RKO (cell line): ENCODE measurements at regions not wholly inside any gene's neighbourhood (a gene's known extent, or its start where the extent isn't known, plus 50 kb on each side); places are given as distances from the start of the nearest gene placed in this dataset.
"Not testable (repeated sequence)": the region's sequence is repeated elsewhere in the genome, so short reads cannot be mapped to it uniquely, and the experiment has no call there.

Source experiments
- DNase-seq: peaks from one replicate; pipeline ENCODE4 v3.0.0-alpha.2; 2016; ENCODE audit warnings: low spot score

DNA sequence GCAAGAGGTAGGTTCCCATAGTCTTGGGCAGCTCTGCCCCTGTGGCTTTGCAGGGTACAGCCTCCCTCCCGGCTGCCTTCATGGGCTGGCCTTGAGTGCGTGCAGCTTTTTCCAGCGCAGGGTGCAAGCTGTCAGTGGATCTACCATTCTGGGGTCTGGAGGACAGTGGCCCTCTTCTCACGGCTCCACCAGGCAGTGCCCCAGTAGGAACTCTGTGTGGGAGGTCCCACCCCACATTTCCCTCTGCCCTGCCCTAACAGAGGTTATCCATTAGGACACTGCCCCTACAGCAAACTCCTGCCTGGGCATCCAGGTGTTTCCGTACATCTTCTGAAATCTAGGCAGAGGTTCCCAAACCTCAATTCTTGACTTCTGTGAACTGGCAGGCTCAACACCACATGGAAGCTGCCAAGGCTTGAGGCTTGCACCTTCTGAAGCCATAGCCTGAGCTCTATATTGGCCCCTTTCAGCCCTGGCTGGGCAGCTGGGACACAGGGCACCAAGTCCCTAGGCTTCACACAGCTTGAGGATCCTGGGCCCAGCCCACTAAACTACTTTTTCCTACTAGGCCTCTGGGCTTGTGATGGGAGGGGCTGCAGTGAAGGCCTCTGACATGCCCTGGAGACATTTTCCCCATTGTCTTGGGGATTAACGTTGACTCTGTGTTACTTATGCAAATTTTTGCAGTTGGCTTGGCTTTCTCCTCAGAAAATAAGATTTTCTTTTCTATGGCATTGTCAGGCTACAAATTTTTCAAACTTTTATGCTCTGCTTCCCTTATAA is 482.7 kb downstream of the CNTN3 start:
- not testable (repeated sequence) for DNase-seq

DNA sequence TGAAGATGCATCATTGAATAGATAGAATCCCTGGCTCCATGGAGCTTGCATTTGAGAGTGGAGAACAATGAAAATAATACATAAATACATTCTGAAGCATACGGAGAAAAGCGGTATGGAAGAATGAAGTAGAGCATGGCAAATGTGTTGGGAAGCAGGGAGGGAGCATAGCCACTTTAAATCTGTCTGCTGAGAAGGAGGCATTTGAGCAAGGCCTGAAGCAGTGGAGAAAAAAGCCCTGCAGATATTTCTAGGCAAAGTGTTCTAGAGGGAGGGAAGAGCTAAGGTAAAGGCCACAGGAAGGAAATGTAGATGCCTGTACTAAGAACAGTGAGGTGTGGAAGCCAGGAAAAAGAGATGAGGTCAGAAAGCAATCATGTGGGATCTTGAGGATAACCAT is 484.8 kb downstream of the CNTN3 start:
- DNase-seq: no peak

- no peak for DNase-seq
These were observed 485.4 kb downstream of the CNTN3 start for GRCh38 chr3:74129056-74129455.

- DNase-seq: no peak
These were observed 487.2 kb downstream of the CNTN3 start for GRCh38 chr3:74127256-74127655.

- DNase-seq: no peak
These were observed 489.7 kb downstream of the CNTN3 start for GRCh38 chr3:74124782-74125181.

GRCh38 chr3:74122281-74122680 is 492.2 kb downstream of the CNTN3 start:
- DNase-seq: no peak

- no peak for DNase-seq
These were observed 492.7 kb downstream of the CNTN3 start for GRCh38 chr3:74121761-74122160.

GRCh38 chr3:74119221-74119620 is 494.5 kb upstream of the PDZRN3 start:
- no peak for DNase-seq

DNA sequence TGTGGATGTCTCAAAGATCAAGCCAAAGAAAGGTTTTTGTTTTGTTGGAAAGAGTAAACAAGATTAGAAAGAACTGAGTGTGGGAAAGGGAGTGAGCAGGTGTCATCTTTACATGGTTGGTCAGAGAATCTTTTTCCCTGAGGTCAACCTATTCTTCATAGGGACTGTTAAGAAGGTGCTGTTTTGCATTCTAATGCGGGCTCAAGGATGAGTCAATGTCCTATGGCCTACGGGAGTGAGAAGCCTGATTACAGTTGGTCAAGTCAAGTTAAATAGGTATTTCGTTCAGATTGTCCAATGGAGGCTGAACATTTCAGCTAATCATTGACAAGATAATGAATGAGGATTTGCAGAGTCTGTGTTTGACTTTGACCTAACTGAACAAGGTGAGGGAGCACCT is 491.2 kb upstream of the PDZRN3 start:
- DNase-seq: no peak

GRCh38 chr3:74107451-74107850 is 482.7 kb upstream of the PDZRN3 start:
- DNase-seq: no peak

DNA sequence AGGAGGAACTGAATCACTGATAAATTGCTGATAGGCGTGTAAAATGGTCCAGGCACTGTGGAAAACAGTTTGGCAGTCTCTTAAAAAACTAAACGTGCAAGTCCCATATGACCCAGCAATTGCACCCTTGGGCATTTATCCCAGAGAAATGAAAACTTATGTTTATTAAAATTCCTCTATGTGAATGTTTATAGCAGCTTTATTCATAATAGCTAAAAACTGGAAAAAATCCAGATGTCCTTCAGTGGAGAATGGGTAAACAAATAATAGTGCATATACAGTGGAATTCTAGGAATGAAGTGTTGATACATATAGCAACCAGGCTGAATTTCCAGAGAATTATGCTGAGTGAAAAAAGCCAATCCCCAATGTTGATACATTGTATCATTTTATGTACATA is 482.2 kb upstream of the PDZRN3 start:
- no peak for DNase-seq

DNA sequence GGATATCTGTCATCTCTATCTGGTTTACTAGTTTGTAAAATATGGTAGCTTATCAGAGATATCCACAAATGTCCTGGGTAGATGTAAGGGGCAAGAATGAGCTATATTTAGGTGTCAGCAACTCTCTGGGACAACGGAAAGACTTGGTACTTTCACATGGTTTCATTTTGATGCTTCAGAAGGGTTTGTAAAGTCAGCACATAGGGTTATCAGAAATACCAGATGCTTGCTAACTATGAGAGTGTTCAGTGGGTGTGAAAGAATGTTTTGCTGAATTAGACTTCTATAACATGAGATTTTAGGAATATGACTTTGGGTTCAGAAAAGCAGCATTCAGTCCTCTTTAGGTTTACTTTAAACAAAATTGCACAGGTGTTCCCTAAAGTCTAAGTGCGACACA is 466.5 kb upstream of the PDZRN3 start:
- no peak for DNase-seq

DNA sequence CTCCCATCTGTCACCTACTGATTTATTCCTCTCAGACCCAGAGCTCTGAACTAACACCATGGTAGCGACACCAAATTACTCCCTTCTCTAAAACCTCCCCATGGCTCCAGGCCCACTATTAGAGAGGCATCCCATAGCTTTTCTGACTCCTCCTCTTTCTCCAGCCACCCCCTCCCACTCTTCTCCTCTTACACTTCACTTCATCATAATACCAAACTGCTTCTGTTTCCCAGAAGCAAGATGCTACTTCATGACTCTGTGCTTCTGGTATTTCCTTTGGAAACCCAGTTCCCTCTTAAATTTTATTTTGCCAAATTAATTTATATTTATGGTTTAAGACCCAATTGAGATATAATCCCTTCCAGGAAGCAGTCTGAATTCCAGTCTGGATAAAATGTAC is 465.1 kb upstream of the PDZRN3 start:
- no peak for DNase-seq

DNA sequence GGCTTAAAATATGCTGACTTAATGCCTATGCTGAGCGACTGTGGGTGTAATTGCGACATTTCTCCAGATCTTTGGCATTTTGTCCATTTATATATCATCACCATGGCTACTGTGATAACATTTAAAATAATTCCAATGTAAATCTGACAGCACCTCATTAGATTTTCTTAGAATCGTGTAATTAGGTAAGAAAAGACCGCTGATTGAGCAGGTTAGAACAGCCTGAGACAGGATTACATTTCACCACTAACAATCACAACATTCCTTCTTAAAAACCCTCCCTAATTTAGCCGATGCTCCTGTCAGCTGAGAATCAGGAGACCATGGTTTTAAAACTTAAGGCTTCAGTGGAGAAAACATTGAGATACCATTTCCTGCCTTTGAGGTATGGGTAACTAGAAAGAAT is 455.3 kb upstream of the PDZRN3 start:
- no peak for DNase-seq

DNA sequence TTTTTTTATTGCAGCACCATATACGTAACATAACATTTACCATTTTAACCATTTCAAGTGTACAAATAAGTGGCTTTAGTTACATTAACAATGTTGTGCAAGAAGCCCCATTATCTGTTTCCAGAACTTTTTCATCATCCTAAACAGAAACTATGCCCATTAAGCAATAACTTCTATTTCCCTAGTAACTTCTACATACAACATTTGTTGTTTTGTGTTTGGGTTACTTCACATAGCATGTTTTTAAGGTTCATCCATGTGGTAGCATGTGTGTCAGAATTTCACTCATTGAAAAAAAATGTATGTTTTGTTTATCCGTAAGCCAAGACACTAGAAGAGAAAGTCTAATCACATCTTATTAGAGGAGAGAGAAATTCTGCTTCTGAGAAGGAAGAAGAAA is 450.5 kb upstream of the PDZRN3 start:
- no peak for DNase-seq

- DNase-seq: no peak
These were observed 450.0 kb upstream of the PDZRN3 start for GRCh38 chr3:74074700-74075099.

DNA sequence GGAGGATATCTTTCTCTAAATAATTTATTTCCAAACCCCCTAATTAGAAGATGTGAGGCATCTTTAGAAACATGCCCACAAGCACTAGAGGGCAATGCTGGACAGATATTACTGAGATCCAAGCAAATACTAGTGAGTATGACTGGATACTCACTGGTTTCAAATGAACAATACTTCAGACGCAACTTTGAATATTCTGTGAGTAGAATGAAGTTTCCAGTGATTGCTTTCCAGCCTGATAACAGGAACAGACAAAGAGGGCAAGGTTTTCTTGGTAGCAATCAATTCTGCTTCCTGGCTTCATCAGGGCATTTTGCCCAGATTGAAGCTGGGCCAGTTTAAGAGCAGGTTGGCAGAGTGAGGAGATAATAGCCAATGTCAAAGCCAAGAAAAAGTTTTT is 442.6 kb upstream of the PDZRN3 start:
- DNase-seq: peak; percentile 54

DNA sequence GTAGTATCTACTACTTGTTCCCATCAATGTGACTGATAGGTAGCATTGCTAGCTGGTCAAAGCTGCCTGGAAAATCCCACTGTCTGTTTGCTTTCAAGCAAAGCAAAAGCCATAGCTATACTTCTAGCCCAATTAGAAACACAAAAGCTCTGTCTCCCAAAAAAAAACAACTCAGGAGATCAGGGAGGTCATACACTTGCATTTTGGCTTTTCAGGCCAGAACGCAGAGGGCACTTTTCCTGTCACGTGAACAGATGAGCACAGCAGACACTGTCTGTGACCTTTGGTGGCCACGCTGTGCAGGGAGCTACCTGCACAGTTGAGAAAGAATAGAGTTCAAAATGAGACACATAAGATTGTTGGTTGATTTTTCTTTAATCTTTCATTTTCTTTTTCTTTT is 441.7 kb upstream of the PDZRN3 start:
- no peak for DNase-seq

GRCh38 chr3:74059923-74060600 is 435.3 kb upstream of the PDZRN3 start:
- DNase-seq: no peak

GRCh38 chr3:74059301-74059922 is 434.7 kb upstream of the PDZRN3 start:
- no peak for DNase-seq

DNA sequence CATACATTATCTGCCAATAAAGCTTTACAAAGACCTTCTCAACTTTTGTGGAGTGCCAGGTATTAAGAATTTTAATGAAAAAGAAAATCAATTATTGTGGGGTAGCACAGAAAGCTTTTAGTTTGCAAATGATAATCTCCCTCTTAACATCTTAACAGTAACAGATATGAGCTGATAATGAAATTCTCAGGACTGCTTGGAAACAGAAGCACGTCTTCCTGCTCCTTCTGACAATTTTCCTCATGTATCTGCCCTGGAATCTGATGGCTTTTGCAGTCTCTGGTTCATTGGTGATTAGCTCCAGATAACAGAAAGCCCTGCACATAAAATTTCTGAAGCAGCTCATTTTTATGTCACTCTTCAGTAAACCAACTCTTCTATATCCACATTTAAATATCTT is 432.4 kb upstream of the PDZRN3 start:
- DNase-seq: no peak

DNA sequence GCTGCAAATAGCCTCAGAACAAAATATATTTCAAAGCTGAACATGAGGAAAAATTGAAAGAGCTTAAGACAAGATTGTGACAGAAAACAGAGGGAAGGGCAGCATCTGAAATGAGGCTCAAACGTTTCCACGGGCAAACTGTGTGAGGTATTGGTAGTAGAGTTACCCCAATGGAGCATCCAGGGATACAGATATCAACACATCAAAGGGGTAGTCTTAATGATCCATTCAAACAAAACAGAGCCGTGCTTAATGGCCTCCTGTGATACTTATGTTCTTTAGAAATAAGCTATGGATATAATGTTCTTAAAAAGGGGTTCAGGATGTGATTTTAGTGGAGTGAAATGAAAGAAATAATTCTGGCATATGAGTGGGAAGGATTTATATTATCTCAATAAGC is 430.3 kb upstream of the PDZRN3 start:
- no peak for DNase-seq

DNA sequence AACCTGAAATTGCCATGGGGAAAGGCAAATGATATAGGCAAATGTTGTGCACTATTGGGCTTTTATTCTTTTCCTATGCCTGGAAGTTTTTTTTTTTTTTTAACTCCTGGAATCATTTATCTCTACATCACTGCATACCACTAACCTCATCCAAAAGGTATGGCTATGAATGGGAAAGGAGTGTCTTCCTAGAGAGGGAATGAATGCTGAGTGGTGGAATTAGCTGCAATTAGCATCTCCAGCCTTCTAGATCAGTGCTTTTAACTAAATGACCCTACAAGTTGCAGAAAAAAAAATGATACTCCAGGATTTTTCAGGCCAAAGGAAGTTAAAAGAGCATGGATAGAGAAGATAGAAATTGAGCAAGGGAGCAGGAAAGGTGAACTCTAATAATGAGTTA is 429.8 kb upstream of the PDZRN3 start:
- DNase-seq: no peak
